GM10266 (cell line): ENCODE measurements at regions not wholly inside any gene's neighbourhood (a gene's known extent, or its start where the extent isn't known, plus 50 kb on each side); places are given as distances from the start of the nearest gene placed in this dataset.

Experiments
- DNase-seq: peaks from one replicate; pipeline ENCODE4 v3.0.0; 2012; ENCODE audit errors: extremely low spot score
- CTCF ChIP-seq: IDR thresholded peaks from 2 replicates; pipeline ENCODE4 v1.5.1; 2012; ENCODE audit warnings: mild to moderate bottlenecking, low read depth; ENCODE audit not compliant: control insufficient read depth, insufficient read depth; ENCODE audit errors: missing control alignments

- no peak for TF ChIP-seq CTCF
- DNase-seq = no peak
Observed at GRCh38 chr7:1296356-1296981, 63.8 kb downstream of the UNCX start.

- no peak for TF ChIP-seq CTCF
- no peak for DNase-seq
Observed at GRCh38 chr7:1297017-1297960, 64.6 kb downstream of the UNCX start.

- no peak for TF ChIP-seq CTCF
- DNase-seq = no peak
Observed at GRCh38 chr7:1298051-1298930, 65.6 kb downstream of the UNCX start.

GRCh38 chr7:1298931-1299885 is 66.5 kb downstream of the UNCX start:
- TF ChIP-seq CTCF = no peak
- DNase-seq = no peak

- no peak for DNase-seq
- no peak for TF ChIP-seq CTCF
Observed at GRCh38 chr7:1300206-1300605, 67.5 kb downstream of the UNCX start.

GRCh38 chr7:1300636-1301035 is 68.0 kb downstream of the UNCX start:
- TF ChIP-seq CTCF = no peak
- no peak for DNase-seq
